GM19328 (cell line): ENCODE measurements at regions not wholly inside any gene's neighbourhood (a gene's known extent, or its start where the extent isn't known, plus 50 kb on each side); places are given as distances from the start of the nearest gene placed in this dataset.
"Not testable (repeated sequence)": the region's sequence is repeated elsewhere in the genome, so short reads cannot be mapped to it uniquely, and the experiment has no call there.

Experiments
- ATAC-seq: cut with Tn5 transposase; IDR thresholded peaks from one replicate; pipeline ENCODE4 v1.9.1; 2021; ENCODE audit warnings: mild to moderate bottlenecking, moderate library complexity; ENCODE audit not compliant: unreplicated experiment

DNA sequence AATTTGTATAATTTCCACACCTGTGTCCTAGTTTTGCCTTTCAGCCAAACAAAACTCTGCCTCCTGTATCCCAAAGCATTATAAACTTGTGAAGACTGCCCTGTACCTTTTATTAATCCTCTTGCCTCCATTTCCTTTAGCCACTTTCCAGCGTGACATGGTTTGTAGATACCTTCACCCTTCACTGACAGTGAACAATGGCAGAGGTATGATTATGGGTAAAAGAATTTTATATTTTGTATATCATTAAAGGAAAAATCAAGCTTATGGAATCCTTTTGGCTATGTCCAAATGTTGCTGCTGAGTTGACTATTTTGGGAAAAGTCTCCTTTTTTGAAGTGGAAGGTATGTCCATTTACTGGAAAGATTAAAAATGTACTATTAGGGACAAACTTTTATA, 251.7 kb downstream of the HNMT start:
- ATAC-seq: no peak

DNA sequence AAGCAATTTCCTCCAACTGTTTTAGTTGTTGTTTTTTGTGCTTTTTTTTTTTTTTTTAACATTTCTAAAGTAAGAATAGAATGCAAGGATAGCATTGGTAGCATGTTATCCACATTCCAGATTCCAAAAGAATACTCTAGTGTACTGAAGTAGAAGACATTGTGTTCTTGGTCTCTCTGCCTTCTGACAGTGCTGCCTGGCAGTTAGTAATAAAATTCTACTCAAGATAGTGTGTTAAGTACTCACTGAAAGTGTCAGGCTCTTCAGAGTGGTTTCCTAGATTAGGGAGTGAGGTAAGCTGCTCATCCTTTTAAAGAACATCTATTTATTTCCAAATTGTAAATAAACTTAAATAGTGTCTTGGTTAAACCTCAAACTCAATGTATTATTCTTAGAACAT, 253.7 kb downstream of the HNMT start:
- no peak for ATAC-seq

DNA sequence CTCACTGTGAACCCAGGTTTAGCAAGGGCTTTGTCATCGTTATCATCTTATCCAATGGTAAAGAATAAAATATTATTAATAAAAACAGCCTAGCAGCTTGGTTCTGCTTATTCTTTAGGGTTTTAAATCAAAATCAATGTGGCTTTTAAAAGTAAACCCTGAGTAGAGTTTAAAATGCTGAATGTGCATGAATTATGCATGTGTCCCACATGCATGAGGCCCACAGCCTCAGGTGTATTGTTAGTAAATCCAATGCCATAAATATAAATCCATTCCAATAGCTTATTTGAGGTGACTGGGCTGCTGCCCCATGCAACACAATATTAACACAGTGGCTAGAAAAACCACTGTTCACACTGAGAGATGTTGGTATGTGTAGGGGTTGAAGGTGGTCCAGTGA, 254.1 kb downstream of the HNMT start:
- ATAC-seq: no peak

GRCh38 chr2:138219961-138220360, 255.7 kb downstream of the HNMT start:
- no peak for ATAC-seq

GRCh38 chr2:138221358-138221757, 257.1 kb downstream of the HNMT start:
- ATAC-seq: no peak

- no peak for ATAC-seq
Measured at GRCh38 chr2:138223319-138223718, 259.0 kb downstream of the HNMT start.

DNA sequence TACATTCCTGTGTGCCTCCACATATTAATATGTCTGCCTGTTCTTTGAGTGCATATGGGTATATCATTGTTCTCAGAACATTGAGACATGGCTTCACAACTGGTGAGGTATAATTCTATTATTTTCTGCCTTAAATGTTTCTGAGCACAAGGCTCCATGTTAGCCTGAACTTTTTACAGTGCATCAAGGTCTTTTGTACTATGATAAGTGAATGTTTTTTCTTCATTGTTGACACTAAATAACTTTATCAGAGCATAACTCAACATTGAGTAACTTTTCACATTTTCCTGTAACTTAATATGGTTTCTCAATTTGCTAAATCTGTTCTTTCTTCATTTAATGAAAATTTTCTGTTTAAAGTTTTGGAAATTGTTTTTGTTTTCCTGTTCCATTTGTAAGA, 262.9 kb downstream of the HNMT start:
- ATAC-seq: no peak

GRCh38 chr2:138228101-138228500, 263.8 kb downstream of the HNMT start:
- no peak for ATAC-seq

DNA sequence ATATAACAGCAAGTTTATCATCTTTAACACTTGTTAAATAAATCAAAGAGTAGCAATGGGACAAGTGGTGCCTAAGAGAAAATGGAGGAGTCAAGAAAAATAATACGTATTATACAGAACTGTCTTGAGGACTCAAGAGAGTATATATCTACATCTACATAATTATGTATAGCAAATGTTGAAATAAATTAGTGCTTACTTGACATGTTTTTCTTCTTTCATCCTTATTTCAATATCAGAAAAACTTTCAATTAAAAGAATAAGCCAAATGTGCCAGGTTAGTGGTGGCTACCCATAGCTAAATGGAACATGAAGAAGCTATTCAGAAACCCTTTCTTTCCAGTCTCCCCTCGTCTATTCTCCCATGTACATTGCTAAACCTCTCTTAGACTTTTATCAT, 267.3 kb upstream of the SPOPL start:
- no peak for ATAC-seq

GRCh38 chr2:138235041-138235440, 266.5 kb upstream of the SPOPL start:
- no peak for ATAC-seq

DNA sequence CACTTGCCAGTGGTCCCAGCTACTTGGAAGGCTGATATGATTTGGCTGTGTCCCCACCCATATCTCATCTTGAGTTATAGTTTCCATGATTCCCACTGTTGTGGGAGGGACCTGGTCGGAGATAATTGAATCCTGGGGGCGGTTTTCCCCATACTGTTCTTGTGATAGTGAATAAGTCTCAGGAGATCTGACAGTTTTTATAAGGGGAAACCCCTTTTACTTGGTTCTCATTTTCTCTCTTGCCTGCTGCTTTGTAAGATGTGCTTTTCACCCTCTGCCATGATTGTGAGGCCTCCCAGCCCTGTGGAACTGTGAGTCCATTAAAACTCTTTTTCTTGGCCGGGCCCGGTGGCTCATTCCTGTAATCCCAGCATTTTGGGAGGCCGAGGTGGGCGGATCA, 265.4 kb upstream of the SPOPL start:
- no peak for ATAC-seq

- no peak for ATAC-seq
Measured at GRCh38 chr2:138237667-138238384, 263.7 kb upstream of the SPOPL start.

GRCh38 chr2:138238908-138239307, 262.7 kb upstream of the SPOPL start:
- no peak for ATAC-seq

DNA sequence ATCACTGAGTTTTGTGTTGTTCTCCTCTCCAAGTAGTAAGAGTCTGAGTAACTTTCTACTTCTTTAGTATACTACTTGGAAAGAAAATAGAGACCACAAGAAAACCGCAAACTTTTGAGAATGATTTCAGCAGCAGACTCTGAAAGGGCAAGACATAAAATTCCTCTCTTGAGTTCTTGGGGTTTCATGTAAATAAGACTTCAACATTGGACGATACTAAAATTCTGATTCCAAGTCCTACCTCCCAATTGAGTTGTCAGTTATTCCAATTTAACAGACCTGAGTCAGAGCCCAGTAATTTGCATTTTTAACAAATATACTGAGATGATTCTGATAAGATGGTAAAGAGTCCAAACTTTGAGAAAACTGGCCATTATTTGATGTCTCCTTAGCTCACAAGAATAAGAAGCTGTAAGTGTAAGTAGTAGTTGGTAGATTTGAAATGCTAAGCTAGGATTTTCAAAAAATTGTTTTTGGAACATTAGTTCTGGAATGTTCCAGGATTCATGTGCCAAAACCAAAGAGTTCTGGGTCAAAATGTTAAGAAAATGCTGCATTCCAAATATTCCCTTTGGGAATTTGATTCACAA, 261.6 kb upstream of the SPOPL start:
- ATAC-seq: no peak

DNA sequence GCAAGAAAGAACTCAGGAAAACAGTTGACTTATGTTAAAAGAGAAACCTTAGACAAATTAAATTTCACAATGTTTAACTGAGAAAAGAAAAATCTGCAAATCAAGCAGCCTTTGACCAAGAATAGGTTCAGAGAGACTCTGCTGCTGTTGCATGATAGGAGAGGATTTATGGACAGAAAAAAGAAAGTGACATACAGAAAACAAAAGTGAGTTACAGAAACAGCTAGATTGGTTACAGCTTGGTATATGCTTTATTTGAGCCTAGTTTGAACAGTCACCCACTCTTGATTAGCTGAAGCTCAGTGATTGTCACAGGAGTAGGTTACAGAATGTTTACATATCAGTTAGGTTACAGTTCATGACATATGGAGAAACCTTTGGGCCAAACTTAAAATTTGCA, 258.2 kb upstream of the SPOPL start:
- no peak for ATAC-seq

GRCh38 chr2:138244501-138244925, 257.1 kb upstream of the SPOPL start:
- ATAC-seq: no peak

GRCh38 chr2:138245310-138245709, 256.3 kb upstream of the SPOPL start:
- no peak for ATAC-seq

DNA sequence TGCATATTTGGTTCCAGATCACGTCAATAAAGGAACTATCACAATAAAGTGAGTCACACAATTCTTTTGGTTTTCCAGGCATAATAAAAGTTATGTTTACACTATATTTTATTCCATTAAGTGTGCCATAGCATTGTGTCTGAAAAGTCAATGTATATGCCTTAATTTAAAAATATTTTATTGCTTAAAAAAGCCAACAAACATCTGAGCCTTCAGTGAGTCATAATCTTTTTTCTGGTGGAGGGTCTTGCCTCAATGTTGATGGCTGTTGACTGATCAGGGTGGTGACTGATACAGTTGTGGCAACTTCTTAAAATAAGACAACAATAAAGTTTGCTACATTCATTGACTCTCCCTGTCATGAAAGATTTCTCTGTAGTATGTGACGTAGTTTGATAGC, 254.3 kb upstream of the SPOPL start:
- no peak for ATAC-seq

DNA sequence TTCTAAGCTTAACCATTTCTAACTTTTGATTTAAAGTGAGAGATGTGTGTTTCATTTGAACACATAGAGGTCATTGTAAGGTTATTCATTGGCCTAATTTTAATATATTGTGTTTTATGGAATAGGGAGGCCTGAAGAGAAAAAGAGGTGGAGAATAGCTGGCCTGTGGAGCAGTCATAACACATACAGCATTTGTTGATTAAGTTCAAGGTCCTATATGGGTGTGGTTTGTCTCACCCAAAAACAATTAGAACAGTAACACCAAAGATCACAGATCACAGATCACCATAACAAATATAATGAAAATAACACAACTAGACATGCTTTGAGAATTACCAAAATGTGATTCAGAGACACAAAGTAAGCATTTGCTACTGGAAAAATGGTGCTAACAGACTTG, 252.4 kb upstream of the SPOPL start:
- no peak for ATAC-seq

GRCh38 chr2:138250843-138251320, 250.7 kb upstream of the SPOPL start:
- ATAC-seq: not testable (repeated sequence)

GRCh38 chr2:138252587-138252986, 249.0 kb upstream of the SPOPL start:
- ATAC-seq: no peak

DNA sequence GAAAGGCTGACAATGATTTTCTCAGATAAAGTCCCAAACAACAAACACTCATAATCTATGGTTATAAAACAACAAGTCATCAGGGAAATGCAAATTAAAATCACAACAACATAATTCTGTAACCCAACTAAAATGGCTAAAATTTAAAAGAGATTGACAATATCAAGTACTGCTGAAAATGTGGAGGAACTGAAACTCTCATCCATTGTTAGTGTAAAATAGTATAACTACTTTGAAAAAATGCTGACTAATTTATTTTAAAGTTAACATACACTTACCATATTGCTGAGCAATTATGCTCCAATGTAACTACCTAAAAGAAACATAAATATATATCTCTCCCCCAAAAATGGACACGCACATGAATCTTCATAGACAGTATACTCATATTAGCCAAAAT, 245.9 kb upstream of the SPOPL start:
- ATAC-seq: no peak
